Fibroblast of the aortic adventitia (primary cell): ENCODE measurements at regions not wholly inside any gene's neighbourhood (a gene's known extent, or its start where the extent isn't known, plus 50 kb on each side); places are given as distances from the start of the nearest gene placed in this dataset.
"Not testable (repeated sequence)": the region's sequence is repeated elsewhere in the genome, so short reads cannot be mapped to it uniquely, and the experiment has no call there.

ENCODE experiments used
- DNase-seq: peaks from one replicate; pipeline ENCODE4 v3.0.0-alpha.2; 2010; ENCODE audit warnings: low read depth
- H3K4me3 ChIP-seq: 2 replicates; pipeline ENCODE4 v1.5.1; 2011; ENCODE audit warnings: low read depth, mild to moderate bottlenecking, control low read depth, low read length, moderate library complexity
- CTCF ChIP-seq: IDR thresholded peaks from 2 replicates; pipeline ENCODE4 v1.5.1; 2011; ENCODE audit warnings: mild to moderate bottlenecking, low read length, control low read depth, inconsistent platforms; ENCODE audit not compliant: insufficient read depth

- DNase-seq = peak; percentile 68
- H3K4me3 ChIP-seq = no peak overlapping the region
- TF ChIP-seq CTCF = peak; percentile 56
Measured at GRCh38 chr4:33722800-33723516, 2521.4 kb downstream of the ARAP2 start.

DNA sequence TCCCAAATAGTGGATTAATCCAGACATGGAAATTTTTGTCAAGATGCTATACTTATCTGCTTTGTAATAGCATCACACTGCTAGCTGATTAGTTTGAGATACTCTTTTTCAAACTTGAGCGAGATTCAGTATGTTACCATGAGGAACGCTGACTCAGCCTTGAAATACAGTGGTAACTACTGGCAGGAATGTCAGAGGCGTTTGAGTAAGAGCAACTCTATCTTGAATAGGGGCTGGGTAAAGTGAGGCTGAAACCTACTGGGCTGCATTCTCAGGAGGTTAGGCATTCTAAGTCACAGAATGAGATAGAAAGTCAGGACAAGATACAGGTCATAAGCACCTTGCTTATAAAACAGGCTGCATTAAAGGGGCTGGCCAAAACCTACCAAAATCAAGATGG is 2519.6 kb downstream of the ARAP2 start:
- peak; percentile 7 for DNase-seq
- no peak overlapping the region for H3K4me3 ChIP-seq
- no peak for TF ChIP-seq CTCF

DNA sequence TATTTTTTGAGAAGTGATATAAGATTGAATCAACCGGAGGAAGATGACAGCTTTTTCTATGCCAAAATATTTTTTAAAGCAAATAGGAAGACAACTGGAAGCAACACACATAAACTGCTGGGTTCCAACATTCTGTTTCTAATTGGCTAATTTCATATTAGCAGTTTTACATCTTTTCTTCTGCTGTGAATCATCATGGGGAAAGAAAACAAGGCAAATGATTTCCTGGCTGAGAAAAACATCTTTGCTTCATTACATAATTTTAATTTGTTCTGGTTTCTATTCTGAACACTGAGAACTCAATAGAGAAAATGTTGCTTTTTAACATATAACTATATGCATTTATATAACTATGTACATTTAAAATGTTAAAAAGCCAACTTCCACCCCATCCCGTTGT is 2518.5 kb downstream of the ARAP2 start:
- TF ChIP-seq CTCF = no peak
- no peak overlapping the region for H3K4me3 ChIP-seq
- no peak for DNase-seq

DNA sequence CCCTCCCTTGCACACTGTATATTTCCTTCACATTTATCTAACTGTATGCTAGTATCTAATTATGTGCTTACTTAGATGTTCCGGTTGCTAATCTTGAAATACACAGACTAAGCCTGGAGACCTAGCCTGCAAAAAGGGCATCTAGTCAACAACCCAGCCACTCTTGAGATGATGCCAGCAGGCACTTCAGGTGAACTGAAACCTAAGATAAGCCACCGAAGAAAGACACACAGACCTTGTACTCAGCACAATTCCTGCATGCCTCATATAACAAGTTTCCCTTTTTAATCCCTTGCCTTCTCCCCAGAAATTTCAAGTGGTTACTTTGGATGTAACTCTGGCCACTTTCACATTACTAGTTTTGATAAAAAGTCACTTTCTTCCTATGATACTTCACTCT is 2506.6 kb downstream of the ARAP2 start:
- no peak overlapping the region for H3K4me3 ChIP-seq
- DNase-seq = no peak
- no peak for TF ChIP-seq CTCF

DNA sequence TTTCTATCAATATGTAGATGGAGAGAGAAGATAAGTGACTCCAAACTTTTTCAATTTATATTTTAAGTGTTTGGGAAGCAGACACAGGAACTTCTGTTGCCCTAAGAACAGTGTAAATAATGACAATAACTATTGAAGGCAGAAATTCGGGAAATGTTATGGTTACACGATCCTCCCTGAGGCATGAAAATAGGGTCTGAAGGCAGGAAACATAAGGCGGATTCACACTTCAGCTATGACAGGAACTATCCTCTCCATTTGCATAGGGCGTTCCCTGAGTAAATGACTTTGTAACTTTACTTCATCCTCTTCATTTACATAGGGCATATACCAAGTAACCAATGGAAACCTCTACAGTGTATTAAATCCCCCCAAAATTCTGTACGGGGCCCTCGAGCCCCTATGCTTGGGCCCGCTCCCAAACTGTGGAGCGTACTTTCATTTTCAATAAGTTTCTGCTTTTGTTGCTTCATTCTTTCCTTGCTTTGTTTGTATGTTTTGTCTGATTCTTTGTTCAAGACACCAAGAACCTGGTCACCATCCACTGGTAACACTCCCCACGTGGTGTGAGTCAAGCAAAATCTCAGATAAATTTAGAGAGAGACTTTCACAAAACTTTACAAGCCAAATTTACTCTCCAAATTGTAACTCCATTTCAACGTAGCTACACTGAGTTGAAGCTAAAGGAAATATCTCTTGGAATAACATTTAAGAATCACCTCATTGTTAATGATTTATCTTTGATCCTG is 2504.3 kb downstream of the ARAP2 start:
- no peak for DNase-seq
- no peak overlapping the region for H3K4me3 ChIP-seq
- TF ChIP-seq CTCF = no peak

- not testable (repeated sequence) for H3K4me3 ChIP-seq, DNase-seq
Measured at GRCh38 chr4:33740871-33741270, 2503.4 kb downstream of the ARAP2 start.

DNA sequence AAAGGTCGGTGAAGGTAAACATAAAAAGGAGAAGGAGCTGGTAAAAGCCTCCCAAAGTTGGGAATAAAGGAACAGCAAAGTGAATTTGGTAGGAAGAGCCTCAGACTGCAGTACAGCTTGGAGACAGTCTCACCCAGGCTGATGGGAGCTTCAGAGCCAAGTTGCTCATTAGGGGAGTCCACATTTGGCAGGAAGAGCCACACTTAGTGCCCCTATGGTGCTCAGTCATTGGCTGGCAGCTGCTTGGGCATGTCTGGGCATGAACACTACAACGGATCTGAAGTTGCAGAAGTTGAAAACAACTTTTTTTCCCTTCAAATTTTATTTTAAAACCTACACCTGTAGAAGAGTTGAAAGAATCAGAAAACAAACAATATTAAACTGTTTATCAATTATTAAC is 2497.3 kb downstream of the ARAP2 start:
- peak; percentile 37 for DNase-seq
- H3K4me3 ChIP-seq = no peak overlapping the region
- no peak for TF ChIP-seq CTCF
